ENCODE measurements at regions not wholly inside any gene's neighbourhood (a gene's known extent, or its start where the extent isn't known, plus 50 kb on each side); places are given as distances from the start of the nearest gene placed in this dataset.

DNA sequence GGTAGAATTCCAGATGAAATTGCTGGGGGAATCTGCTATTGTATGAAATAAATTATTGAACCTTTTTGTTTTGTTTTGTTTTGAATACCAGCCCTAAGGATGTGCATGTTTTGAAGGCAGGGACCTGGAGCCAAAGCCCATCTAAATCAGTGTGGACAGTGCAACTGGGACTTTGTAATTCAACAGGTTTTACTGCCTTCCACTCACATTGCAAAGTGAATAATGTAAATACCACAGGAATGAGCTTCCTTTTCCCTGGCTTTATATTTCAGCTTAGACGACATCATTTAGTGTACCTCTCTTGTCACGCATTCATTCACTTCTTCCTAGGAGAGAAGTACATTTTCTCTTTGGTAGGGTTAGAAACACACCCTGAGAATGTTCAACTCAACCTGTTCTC lies 795.0 kb downstream of the CENPC start:
- TF ChIP-seq POLR2AphosphoS5 (IDR thresholded peaks at IDR 0.05; ENCODE audit: low read depth, low read length) (no peak), POLR2A (IDR thresholded peaks at IDR 0.05; ENCODE audit: low read depth, low read length) (no peak), TAF1 (IDR thresholded peaks at IDR 0.05; ENCODE audit: low read depth, low read length) (no peak), SPI1 (IDR thresholded peaks at IDR 0.05; ENCODE audit: low read depth, low read length) (no peak)
